ENCODE measurements at regions not wholly inside any gene's neighbourhood (a gene's known extent, or its start where the extent isn't known, plus 50 kb on each side); places are given as distances from the start of the nearest gene placed in this dataset.

DNA sequence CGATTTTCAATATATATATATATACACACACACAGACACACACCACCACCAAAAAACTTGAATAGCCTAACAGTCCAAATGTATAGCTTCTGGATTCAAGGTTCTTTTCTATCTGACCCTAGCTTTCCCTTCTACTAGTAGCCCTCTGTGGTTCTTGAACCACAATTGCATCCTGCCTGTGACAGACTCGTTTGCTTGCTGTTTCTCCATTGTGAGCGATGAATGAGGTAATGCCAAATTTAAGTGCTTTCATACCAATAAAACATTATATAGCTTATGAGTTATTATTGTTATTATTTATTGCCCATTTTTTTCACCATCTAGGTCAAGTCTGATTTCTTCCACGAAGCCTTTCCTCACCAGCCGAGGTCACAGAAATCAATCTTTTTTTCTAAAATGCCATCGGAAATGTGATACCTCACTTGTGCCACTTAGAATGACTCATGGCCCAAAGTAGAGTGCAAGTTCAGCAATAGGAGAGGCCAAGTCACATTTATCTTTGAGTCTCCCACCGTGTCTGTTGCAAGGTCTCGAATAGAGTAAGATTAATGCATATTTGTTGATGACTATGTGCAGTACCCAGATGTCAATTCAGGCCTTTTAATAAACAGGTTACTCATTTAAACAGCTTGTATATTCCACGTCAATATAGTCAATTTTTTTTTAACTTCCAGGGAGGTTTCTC, 1015.8 kb upstream of the SEL1L start:
- Histone ChIP-seq H3K4me1 (ENCODE audit: control insufficient read depth in 2 of 2, insufficient read depth in 2 of 2, low read length in 2 of 2) (no peaks in the 10 kb centered on the region), H3K4me3 (ENCODE audit: low read length in 2 of 2) (no peak overlapping the region), H3K27me3 (ENCODE audit: control insufficient read depth in 2 of 2, insufficient read depth in 1 of 2, low read length in 1 of 2) (no peaks in the 10 kb centered on the region), H3K36me3 (ENCODE audit: control insufficient read depth in 2 of 2, insufficient read depth in 2 of 2, low read length in 1 of 2) (no peaks in the 10 kb centered on the region), H3K27ac (ENCODE audit: low read depth in 1 of 2, low read length in 1 of 2) (no peak overlapping the region), H3K9me3 (ENCODE audit: control insufficient read depth in 2 of 2, insufficient read depth in 1 of 2, low read length in 1 of 2) (peaks cover 0 to 7% of the 10 kb centered on the region in 2 donors)
- 86% methylated on average over 9 of the region's 9 CpGs for WGBS
- no peak for DNase-seq (ENCODE audit: low read depth in 6 of 9, low spot score in 9 of 9)

DNA sequence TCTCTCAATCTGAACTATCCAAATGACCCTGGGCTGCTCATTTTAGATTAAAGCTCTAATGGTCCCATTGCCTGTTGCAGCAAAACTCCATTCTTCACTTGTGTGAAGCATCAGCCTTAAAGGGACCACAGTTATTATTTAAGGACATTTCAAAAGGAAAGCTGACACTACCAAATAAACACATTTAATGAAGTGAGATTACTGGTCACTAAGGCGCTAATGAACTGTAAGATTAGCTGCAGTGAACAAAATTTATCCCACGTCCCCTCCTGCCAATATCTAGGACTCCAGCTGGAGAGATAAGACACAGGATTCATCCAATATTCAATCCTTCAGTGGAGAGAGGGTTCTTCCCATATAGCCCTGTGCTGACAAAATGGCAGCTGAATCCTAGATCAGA, 1029.2 kb upstream of the SEL1L start:
- WGBS, result 82% methylated on average over 2 of the region's 2 CpGs
- no peaks in the 10 kb centered on the region for H3K4me1 ChIP-seq (ENCODE audit: control insufficient read depth in 2 of 2, insufficient read depth in 2 of 2, low read length in 2 of 2)
- H3K36me3 ChIP-seq (ENCODE audit: control insufficient read depth in 2 of 2, insufficient read depth in 2 of 2, low read length in 1 of 2), result no peaks in the 10 kb centered on the region
- no peaks in the 10 kb centered on the region for H3K27me3 ChIP-seq (ENCODE audit: control insufficient read depth in 2 of 2, insufficient read depth in 1 of 2, low read length in 1 of 2)
- DNase-seq (ENCODE audit: low read depth in 6 of 9, low spot score in 9 of 9), result no peak
- no peaks in the 10 kb centered on the region for H3K9me3 ChIP-seq (ENCODE audit: control insufficient read depth in 2 of 2, insufficient read depth in 1 of 2, low read length in 1 of 2)
- no peak overlapping the region for H3K27ac ChIP-seq (ENCODE audit: low read depth in 1 of 2, low read length in 1 of 2)
- no peak overlapping the region for H3K4me3 ChIP-seq (ENCODE audit: low read length in 2 of 2)

DNA sequence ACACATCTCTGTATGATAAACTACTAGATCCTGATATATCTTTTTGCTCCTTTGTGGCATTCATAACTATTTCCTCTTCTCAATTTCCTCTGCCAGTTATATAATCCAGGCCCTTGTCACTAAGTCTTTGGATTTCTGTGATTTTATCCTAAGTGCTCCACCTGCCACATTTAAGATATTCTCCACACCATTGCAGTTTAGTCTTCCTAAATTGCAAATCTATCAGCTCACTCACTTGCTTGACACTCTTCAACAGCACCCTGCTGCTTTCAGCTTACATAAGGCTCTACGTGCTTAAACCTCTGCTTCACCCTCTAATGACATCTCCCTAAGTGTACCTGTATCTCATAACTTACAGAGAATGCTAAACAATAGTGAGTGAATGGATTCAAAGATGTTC, 1032.2 kb upstream of the SEL1L start:
- H3K9me3 ChIP-seq (ENCODE audit: control insufficient read depth in 2 of 2, insufficient read depth in 1 of 2, low read length in 1 of 2), result no peaks in the 10 kb centered on the region
- WGBS, result 47% methylated on average over 1 of the region's 1 CpG

DNA sequence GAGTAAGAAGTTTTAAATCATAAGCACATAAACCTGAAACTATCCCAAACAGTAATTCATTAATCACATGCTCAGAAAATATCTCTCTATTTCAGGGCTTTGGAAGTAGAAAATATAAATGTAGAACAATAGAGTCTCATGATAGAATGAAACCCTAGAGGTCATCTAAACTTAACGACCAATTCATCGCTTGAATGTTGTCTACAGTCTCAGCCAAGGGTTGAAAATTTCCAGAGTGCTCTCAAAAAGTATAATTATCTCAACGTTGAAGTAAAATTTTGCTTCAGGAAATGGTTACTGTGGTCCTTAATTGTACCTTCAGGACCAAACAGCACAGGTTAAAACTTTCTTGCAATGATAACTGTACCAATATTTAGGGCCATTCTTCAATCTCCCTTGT, 1053.6 kb upstream of the SEL1L start:
- Histone ChIP-seq H3K4me3 (ENCODE audit: low read length in 2 of 2) (no peak overlapping the region), H3K27me3 (ENCODE audit: control insufficient read depth in 2 of 2, insufficient read depth in 1 of 2, low read length in 1 of 2) (no peaks in the 10 kb centered on the region), H3K27ac (ENCODE audit: low read depth in 1 of 2, low read length in 1 of 2) (no peak overlapping the region), H3K36me3 (ENCODE audit: control insufficient read depth in 2 of 2, insufficient read depth in 2 of 2, low read length in 1 of 2) (no peaks in the 10 kb centered on the region), H3K9me3 (ENCODE audit: control insufficient read depth in 2 of 2, insufficient read depth in 1 of 2, low read length in 1 of 2) (no peaks in the 10 kb centered on the region), H3K4me1 (ENCODE audit: control insufficient read depth in 2 of 2, insufficient read depth in 2 of 2, low read length in 2 of 2) (no peaks in the 10 kb centered on the region)
- no peak for DNase-seq (ENCODE audit: low read depth in 6 of 9, low spot score in 9 of 9)
- WGBS, result 83% methylated on average over 3 of the region's 3 CpGs

More for the DNA sequence above, 1032.2 kb upstream of the SEL1L start:
- DNase-seq (ENCODE audit: low read depth in 6 of 9, low spot score in 9 of 9), result no peak
- Histone ChIP-seq H3K4me3 (ENCODE audit: low read length in 2 of 2) (no peak overlapping the region), H3K27me3 (ENCODE audit: control insufficient read depth in 2 of 2, insufficient read depth in 1 of 2, low read length in 1 of 2) (no peaks in the 10 kb centered on the region), H3K36me3 (ENCODE audit: control insufficient read depth in 2 of 2, insufficient read depth in 2 of 2, low read length in 1 of 2) (no peaks in the 10 kb centered on the region), H3K27ac (ENCODE audit: low read depth in 1 of 2, low read length in 1 of 2) (no peak overlapping the region), H3K4me1 (ENCODE audit: control insufficient read depth in 2 of 2, insufficient read depth in 2 of 2, low read length in 2 of 2) (no peaks in the 10 kb centered on the region)

DNA sequence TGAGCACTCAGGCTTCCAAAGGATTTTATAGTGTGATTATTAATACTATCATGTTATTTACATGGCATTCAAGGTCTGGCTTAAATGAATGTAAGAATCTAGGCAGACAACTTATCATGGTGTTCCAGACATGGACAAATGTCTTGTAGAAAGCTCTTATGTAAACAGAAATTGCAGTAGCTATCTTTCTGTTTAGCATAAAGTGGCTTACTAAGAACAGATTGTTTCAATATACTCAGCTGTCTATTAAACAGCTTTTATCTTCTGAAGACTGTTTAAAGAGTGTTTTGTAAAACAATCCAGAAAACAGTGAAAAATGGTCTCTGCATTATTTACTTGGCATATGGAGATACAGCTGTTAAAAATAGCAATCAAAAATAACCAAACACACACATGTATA, 1061.8 kb upstream of the SEL1L start:
- no peak for DNase-seq (ENCODE audit: low read depth in 6 of 9, low spot score in 9 of 9)
- Histone ChIP-seq H3K27ac (ENCODE audit: low read depth in 1 of 2, low read length in 1 of 2) (no peak overlapping the region), H3K4me1 (ENCODE audit: control insufficient read depth in 2 of 2, insufficient read depth in 2 of 2, low read length in 2 of 2) (no peaks in the 10 kb centered on the region), H3K4me3 (ENCODE audit: low read length in 2 of 2) (no peak overlapping the region), H3K27me3 (ENCODE audit: control insufficient read depth in 2 of 2, insufficient read depth in 1 of 2, low read length in 1 of 2) (no peaks in the 10 kb centered on the region), H3K36me3 (ENCODE audit: control insufficient read depth in 2 of 2, insufficient read depth in 2 of 2, low read length in 1 of 2) (no peaks in the 10 kb centered on the region), H3K9me3 (ENCODE audit: control insufficient read depth in 2 of 2, insufficient read depth in 1 of 2, low read length in 1 of 2) (no peaks in the 10 kb centered on the region)

DNA sequence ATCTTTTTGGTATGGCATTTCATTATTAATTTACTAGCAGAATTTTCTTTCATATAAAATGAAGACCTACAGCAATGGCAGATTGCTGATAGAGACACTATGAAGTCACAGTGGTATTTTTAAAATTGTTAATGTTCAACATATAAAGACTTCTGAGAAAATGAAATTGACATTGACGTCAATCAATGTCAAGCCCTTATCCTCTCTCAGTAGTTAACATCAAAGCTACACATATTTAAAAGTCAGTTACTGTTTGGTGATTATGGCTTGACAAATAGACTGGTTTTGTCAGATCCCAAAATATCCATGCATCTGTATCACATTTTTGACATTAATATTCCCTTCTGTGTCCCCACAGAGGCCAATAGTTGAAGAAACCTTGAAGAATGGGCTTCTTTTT, 1069.1 kb upstream of the SEL1L start:
- Histone ChIP-seq H3K4me3 (ENCODE audit: low read length in 2 of 2) (no peak overlapping the region), H3K36me3 (ENCODE audit: control insufficient read depth in 2 of 2, insufficient read depth in 2 of 2, low read length in 1 of 2) (no peaks in the 10 kb centered on the region), H3K27ac (ENCODE audit: low read depth in 1 of 2, low read length in 1 of 2) (no peak overlapping the region), H3K4me1 (ENCODE audit: control insufficient read depth in 2 of 2, insufficient read depth in 2 of 2, low read length in 2 of 2) (no peaks in the 10 kb centered on the region), H3K27me3 (ENCODE audit: control insufficient read depth in 2 of 2, insufficient read depth in 1 of 2, low read length in 1 of 2) (no peaks in the 10 kb centered on the region), H3K9me3 (ENCODE audit: control insufficient read depth in 2 of 2, insufficient read depth in 1 of 2, low read length in 1 of 2) (no peaks in the 10 kb centered on the region)
- 94% methylated on average over 1 of the region's 1 CpG for WGBS
- DNase-seq (ENCODE audit: low read depth in 6 of 9, low spot score in 9 of 9), result no peak

DNA sequence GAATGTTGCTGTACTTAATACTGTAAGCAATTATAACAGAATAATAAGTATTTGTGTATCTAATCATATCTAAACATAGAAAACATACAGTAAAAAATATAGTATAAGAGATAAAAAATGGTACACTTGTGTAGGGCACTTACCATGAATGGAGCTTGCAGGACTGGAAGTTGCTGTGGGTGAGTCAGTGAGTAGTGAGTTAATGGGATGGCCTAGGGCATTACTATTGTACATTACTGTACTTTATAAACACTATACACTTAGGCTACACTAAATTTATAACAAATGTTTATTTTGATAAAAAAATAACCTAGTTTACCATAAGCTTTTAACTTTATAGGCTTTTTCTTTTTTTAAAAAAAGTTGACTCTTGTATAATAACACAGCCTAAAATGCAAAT, 1071.2 kb upstream of the SEL1L start:
- Histone ChIP-seq H3K4me1 (ENCODE audit: control insufficient read depth in 2 of 2, insufficient read depth in 2 of 2, low read length in 2 of 2) (no peaks in the 10 kb centered on the region), H3K36me3 (ENCODE audit: control insufficient read depth in 2 of 2, insufficient read depth in 2 of 2, low read length in 1 of 2) (no peaks in the 10 kb centered on the region), H3K9me3 (ENCODE audit: control insufficient read depth in 2 of 2, insufficient read depth in 1 of 2, low read length in 1 of 2) (no peaks in the 10 kb centered on the region), H3K27ac (ENCODE audit: low read depth in 1 of 2, low read length in 1 of 2) (no peak overlapping the region), H3K4me3 (ENCODE audit: low read length in 2 of 2) (no peak overlapping the region), H3K27me3 (ENCODE audit: control insufficient read depth in 2 of 2, insufficient read depth in 1 of 2, low read length in 1 of 2) (no peaks in the 10 kb centered on the region)
- DNase-seq (ENCODE audit: low read depth in 6 of 9, low spot score in 9 of 9), result no peak

DNA sequence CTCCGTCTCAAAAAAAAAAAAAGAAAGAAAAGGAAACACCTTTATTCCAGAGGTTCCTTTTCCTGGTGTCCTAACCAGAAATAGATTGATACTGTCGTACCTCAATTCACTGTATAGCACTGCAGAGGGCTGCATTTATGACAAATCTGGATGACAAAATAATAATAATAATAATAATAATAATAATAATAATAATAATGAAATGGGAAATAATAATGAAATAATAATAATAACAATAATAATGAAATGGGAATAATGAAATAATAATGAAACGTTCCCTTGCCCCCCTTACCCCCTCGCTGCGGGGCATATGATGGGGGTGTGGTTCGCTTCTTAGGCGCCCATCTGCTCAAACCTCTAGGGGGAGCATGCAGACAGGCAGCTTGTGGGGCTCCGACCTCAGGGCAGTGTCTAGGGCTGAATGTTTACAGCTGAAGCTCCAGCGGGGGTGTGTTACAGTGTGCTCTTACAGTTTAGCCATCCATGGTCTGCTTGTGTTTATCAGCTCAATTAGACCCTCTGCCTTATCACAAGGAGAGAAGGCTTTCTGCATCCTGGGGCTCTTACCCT, 1088.3 kb upstream of the SEL1L start:
- WGBS, result 86% methylated on average over 9 of the region's 9 CpGs
- no peaks in the 10 kb centered on the region for H3K36me3 ChIP-seq (ENCODE audit: control insufficient read depth in 2 of 2, insufficient read depth in 2 of 2, low read length in 1 of 2)
- no peaks in the 10 kb centered on the region for H3K4me1 ChIP-seq (ENCODE audit: control insufficient read depth in 2 of 2, insufficient read depth in 2 of 2, low read length in 2 of 2)
- H3K4me3 ChIP-seq (ENCODE audit: low read length in 2 of 2), result no peak overlapping the region
- DNase-seq (ENCODE audit: low read depth in 6 of 9, low spot score in 9 of 9), result no peak
- H3K9me3 ChIP-seq (ENCODE audit: control insufficient read depth in 2 of 2, insufficient read depth in 1 of 2, low read length in 1 of 2), result no peaks in the 10 kb centered on the region
- no peaks in the 10 kb centered on the region for H3K27me3 ChIP-seq (ENCODE audit: control insufficient read depth in 2 of 2, insufficient read depth in 1 of 2, low read length in 1 of 2)
- no peak overlapping the region for H3K27ac ChIP-seq (ENCODE audit: low read depth in 1 of 2, low read length in 1 of 2)

DNA sequence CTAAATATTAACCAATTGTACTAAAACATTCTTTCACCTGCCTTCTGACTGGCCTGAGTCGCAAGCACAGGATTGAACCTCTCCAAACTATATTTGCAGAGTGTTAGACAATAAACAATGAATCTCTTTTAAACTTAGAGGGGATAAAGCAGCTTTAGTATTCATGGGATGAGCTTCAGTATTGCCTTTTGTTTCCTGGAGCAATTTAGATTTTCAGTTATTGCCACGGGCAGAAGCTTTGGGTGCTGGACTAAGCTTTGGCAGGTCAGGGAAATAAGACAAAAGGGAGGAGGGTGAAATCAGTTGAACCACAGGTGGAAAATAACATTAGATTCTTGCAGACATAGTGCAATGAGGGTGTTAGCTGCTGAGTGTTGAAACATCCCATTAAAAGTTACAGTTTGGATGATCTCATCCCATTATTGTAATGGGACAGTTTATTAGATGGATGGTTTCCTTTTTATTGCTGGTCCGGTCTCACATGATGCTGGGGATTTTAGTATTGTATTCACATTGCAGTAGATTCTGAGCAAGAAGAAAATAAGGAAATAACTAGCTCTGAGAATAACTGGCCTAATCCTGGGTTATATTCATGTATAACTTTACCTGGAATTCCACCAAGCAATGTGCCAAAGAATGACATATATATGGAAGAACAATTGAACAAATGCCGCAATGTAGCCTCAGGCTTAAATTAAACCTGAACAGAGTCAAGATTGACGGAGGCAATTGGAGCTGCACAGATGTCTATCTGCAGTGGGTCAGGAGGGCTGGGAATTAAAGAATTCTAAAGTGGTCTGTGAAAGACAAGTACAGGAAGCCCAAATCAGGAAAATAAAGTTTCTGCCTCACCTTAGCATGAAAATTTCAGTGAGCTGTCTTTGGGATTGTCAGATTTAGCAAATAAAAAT, 1092.8 kb upstream of the SEL1L start:
- Histone ChIP-seq H3K27me3 (ENCODE audit: control insufficient read depth in 2 of 2, insufficient read depth in 1 of 2, low read length in 1 of 2) (no peaks in the 10 kb centered on the region), H3K4me1 (ENCODE audit: control insufficient read depth in 2 of 2, insufficient read depth in 2 of 2, low read length in 2 of 2) (no peaks in the 10 kb centered on the region), H3K27ac (ENCODE audit: low read depth in 1 of 2, low read length in 1 of 2) (no peak overlapping the region), H3K4me3 (ENCODE audit: low read length in 2 of 2) (no peak overlapping the region), H3K36me3 (ENCODE audit: control insufficient read depth in 2 of 2, insufficient read depth in 2 of 2, low read length in 1 of 2) (no peaks in the 10 kb centered on the region), H3K9me3 (ENCODE audit: control insufficient read depth in 2 of 2, insufficient read depth in 1 of 2, low read length in 1 of 2) (no peaks in the 10 kb centered on the region)
- no peak for DNase-seq (ENCODE audit: low read depth in 6 of 9, low spot score in 9 of 9)
- 84% methylated on average over 5 of the region's 5 CpGs for WGBS

Measured in thymus (tissue), 11 donors.